ENCODE measurements at regions not wholly inside any gene's neighbourhood (a gene's known extent, or its start where the extent isn't known, plus 50 kb on each side); places are given as distances from the start of the nearest gene placed in this dataset.

DNA sequence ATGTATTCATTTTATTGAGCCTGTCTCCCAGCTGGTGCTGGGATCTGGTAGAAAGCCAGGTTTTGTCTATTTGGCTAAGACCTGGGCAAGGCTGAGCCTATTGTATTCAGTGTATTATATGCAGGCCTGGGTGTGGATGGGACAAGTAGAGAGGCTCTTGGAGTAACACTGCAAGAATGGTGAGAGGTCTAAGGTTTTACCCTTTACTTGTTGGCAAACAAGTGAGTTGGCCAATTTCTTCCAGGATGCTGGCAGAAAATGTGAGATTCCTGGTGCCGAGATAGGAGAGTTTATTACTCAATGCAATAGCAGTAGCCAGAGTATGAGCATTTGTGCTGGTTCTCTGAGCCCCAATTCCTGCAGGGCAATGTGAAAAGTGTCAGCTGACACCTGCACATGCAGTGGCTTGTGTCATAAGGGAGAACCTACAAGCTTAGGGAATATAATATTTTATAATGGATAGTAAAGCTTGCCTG lies 141.7 kb upstream of the PRLR start:
- TF ChIP-seq, protein P1, sequence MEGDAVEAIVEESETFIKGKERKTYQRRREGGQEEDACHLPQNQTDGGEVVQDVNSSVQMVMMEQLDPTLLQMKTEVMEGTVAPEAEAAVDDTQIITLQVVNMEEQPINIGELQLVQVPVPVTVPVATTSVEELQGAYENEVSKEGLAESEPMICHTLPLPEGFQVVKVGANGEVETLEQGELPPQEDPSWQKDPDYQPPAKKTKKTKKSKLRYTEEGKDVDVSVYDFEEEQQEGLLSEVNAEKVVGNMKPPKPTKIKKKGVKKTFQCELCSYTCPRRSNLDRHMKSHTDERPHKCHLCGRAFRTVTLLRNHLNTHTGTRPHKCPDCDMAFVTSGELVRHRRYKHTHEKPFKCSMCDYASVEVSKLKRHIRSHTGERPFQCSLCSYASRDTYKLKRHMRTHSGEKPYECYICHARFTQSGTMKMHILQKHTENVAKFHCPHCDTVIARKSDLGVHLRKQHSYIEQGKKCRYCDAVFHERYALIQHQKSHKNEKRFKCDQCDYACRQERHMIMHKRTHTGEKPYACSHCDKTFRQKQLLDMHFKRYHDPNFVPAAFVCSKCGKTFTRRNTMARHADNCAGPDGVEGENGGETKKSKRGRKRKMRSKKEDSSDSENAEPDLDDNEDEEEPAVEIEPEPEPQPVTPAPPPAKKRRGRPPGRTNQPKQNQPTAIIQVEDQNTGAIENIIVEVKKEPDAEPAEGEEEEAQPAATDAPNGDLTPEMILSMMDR (IDR thresholded peaks at IDR 0.05) = no peak
- no peak for TF ChIP-seq POLR2A (IDR thresholded peaks at IDR 0.05)
- 14% methylated on average over 1 of the region's 1 CpG for WGBS
- Histone ChIP-seq H3K9me3 (no peaks in the 10 kb centered on the region), H3K36me3 (no peaks in the 10 kb centered on the region), H3K27ac (no peak overlapping the region), H3K27me3 (replicated peaks; ENCODE audit: insufficient read depth) (no peaks in the 10 kb centered on the region), H3K4me3 (no peak overlapping the region), H3K4me1 (replicated peaks) (no peaks in the 10 kb centered on the region)
- intact Hi-C loops (cut with DNase I) = no loop called here
- peak; percentile 15 for DNase-seq (ENCODE audit: low spot score)

DNA sequence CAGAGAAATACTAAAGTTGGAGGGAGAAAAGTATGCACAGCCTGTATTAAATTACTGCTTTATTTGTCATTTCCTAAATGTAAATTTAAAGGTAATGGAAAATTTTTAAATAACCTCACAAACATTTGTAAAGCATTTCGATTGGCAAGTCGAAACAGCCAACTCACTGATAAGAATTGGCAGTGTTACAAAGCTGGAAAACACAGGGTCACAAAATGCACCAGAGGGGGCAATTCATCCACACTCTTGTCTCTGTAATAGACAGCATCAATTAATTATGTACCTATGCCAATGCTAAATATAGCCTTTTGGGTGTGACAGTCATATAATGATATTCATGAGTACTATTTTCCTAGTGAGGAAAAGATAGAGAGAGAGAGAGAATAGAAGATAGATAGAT lies 140.6 kb upstream of the PRLR start:
- Histone ChIP-seq H3K4me3 (no peak overlapping the region), H3K27me3 (replicated peaks; ENCODE audit: insufficient read depth) (no peaks in the 10 kb centered on the region), H3K9me3 (no peaks in the 10 kb centered on the region), H3K36me3 (no peaks in the 10 kb centered on the region), H3K4me1 (replicated peaks) (no peaks in the 10 kb centered on the region), H3K27ac (no peak overlapping the region)
- WGBS = 73% methylated on average over 2 of the region's 2 CpGs
- intact Hi-C loops (cut with DNase I) = no loop called here
- TF ChIP-seq, protein P1 (IDR thresholded peaks at IDR 0.05) = no peak
- TF ChIP-seq POLR2A (IDR thresholded peaks at IDR 0.05) = no peak
- no peak for TF ChIP-seq POLR2AphosphoS5 (IDR thresholded peaks at IDR 0.05)
- DNase-seq (ENCODE audit: low spot score) = no peak

- no peak for TF ChIP-seq POLR2AphosphoS5 (IDR thresholded peaks at IDR 0.05)
- no peak for TF ChIP-seq POLR2A (IDR thresholded peaks at IDR 0.05)
- TF ChIP-seq, protein P1 (IDR thresholded peaks at IDR 0.05) = no peak
- WGBS = 50% methylated on average over 7 of the region's 7 CpGs
Measured at GRCh38 chr5:35369965-35370790, 139.9 kb upstream of the PRLR start.

GRCh38 chr5:35367526-35367925 lies 137.2 kb upstream of the PRLR start:
- H3K27ac ChIP-seq = no peak overlapping the region
- 91% methylated on average over 1 of the region's 1 CpG for whole genome bisulfite sequencing
- no peaks in the 10 kb centered on the region for H3K27me3 ChIP-seq (replicated peaks; ENCODE audit: insufficient read depth)
- intact Hi-C loops (cut with DNase I) = no loop called here
- no peak overlapping the region for H3K4me3 ChIP-seq
- no peaks in the 10 kb centered on the region for H3K36me3 ChIP-seq
- H3K4me1 ChIP-seq (replicated peaks) = no peaks in the 10 kb centered on the region
- DNase-seq (ENCODE audit: low spot score) = no peak
- no peak for TF ChIP-seq POLR2A (IDR thresholded peaks at IDR 0.05)
- TF ChIP-seq POLR2AphosphoS5 (IDR thresholded peaks at IDR 0.05) = no peak
- TF ChIP-seq, protein P1 (IDR thresholded peaks at IDR 0.05) = no peak
- no peaks in the 10 kb centered on the region for H3K9me3 ChIP-seq

More at GRCh38 chr5:35369965-35370790, 139.9 kb upstream of the PRLR start:
- Histone ChIP-seq H3K27ac (no peak overlapping the region), H3K27me3 (replicated peaks; ENCODE audit: insufficient read depth) (no peaks in the 10 kb centered on the region), H3K9me3 (no peaks in the 10 kb centered on the region), H3K4me1 (replicated peaks) (no peaks in the 10 kb centered on the region), H3K4me3 (no peak overlapping the region), H3K36me3 (no peaks in the 10 kb centered on the region)
- intact Hi-C loops (cut with DNase I) = no loop called here
- DNase-seq (ENCODE audit: low spot score) = no peak

- no peak for DNase-seq (ENCODE audit: low spot score)
- no peaks in the 10 kb centered on the region for H3K27me3 ChIP-seq (replicated peaks; ENCODE audit: insufficient read depth)
- TF ChIP-seq, protein P1 (IDR thresholded peaks at IDR 0.05) = no peak
- TF ChIP-seq POLR2A (IDR thresholded peaks at IDR 0.05) (no peak), POLR2AphosphoS5 (IDR thresholded peaks at IDR 0.05) (no peak)
- no peak overlapping the region for H3K27ac ChIP-seq
- intact Hi-C loops (cut with DNase I) = no loop called here
- no peaks in the 10 kb centered on the region for H3K4me1 ChIP-seq (replicated peaks)
- H3K9me3 ChIP-seq = no peaks in the 10 kb centered on the region
- no peaks in the 10 kb centered on the region for H3K36me3 ChIP-seq
- WGBS = 76% methylated on average over 3 of the region's 3 CpGs
- no peak overlapping the region for H3K4me3 ChIP-seq
Measured at GRCh38 chr5:35365758-35366157, 135.5 kb upstream of the PRLR start.
